Sigmoid colon (tissue), 6 donors: ENCODE measurements at regions not wholly inside any gene's neighbourhood (a gene's known extent, or its start where the extent isn't known, plus 50 kb on each side); places are given as distances from the start of the nearest gene placed in this dataset.

Experiments used
- DNase-seq: peaks from one replicate; pipeline ENCODE4 v3.0.0-alpha.2; 2019
- H3K27ac ChIP-seq, 4 donors: fragments of 200-600 bp; sonication (generic); one replicate each; pipeline ENCODE4 v1.5.1; 2016 to 2019; ENCODE audit warnings: mild to moderate bottlenecking in 1 of 4
- H3K27me3 ChIP-seq, 3 donors: fragments of 200-600 bp; sonication (generic); one replicate each; pipeline ENCODE4 v1.5.1; 2019; ENCODE audit warnings: mild to moderate bottlenecking in 1 of 3
- H3K36me3 ChIP-seq, 4 donors: fragments of 200-600 bp; sonication (generic); one replicate each; pipeline ENCODE4 v1.5.1; 2016 to 2019
- H3K4me1 ChIP-seq, 4 donors: fragments of 200-600 bp; sonication (generic); one replicate each; pipeline ENCODE4 v1.5.1; 2017 to 2019
- H3K4me3 ChIP-seq, 4 donors: fragments of 200-600 bp; sonication (generic); one replicate each; pipeline ENCODE4 v1.5.1; 2017 to 2019; ENCODE audit warnings: mild to moderate bottlenecking in 2 of 4, moderate library complexity in 1 of 4
- H3K9me3 ChIP-seq, 4 donors: fragments of 200-600 bp in 3 of 4; sonication (generic) in 3 of 4; one replicate each; pipeline versions ENCODE4 v1.5.1 to v1.6.1; 2013 to 2019
- CTCF ChIP-seq, 4 experiments: fragments of 450-650 bp in 3 of 4; fragments of 200-600 bp in 1 of 4; IDR thresholded peaks; one replicate each; pipeline ENCODE4 v1.5.1; 2016 to 2019; ENCODE audit warnings: antibody characterized with exemption in 4 of 4, mild to moderate bottlenecking in 3 of 4, moderate library complexity in 2 of 4
- EP300 ChIP-seq, 4 donors: sonication (generic); formaldehyde crosslinking; IDR thresholded peaks; one replicate each; pipeline ENCODE4 v1.6.1; 2017; ENCODE audit warnings: antibody characterized with exemption in 4 of 4
- POLR2A ChIP-seq, 2 donors: fragments of 450-650 bp; IDR thresholded peaks; one replicate each; pipeline ENCODE4 v1.6.1; 2016; ENCODE audit warnings: antibody characterized with exemption in 2 of 2, mild to moderate bottlenecking in 2 of 2, moderate library complexity in 2 of 2
- POLR2AphosphoS5 ChIP-seq, 4 donors: sonication (generic); formaldehyde crosslinking; IDR thresholded peaks; one replicate each; pipeline ENCODE4 v1.6.1; 2017; ENCODE audit warnings: antibody characterized with exemption in 4 of 4
- WGBS, 2 donors: extraction: QIAGEN DNeasy Blood & Tissue Kit; methylation state at CpG; one replicate each; pipeline ENCODE4 v1.1.7; 2013; 5-methylcytosine and 5-hydroxymethylcytosine counted together
- intact Hi-C: fragments of 100-400 bp; cut with DNase I; formaldehyde crosslinking; loops from one replicate; pipeline ENCODE4 v1.15.1; 2023
- donor health status: healthy with polysubstance abuse.
- donor health status: healthy.

- TF ChIP-seq POLR2A (IDR thresholded peaks at IDR 0.05) (no peak), EP300 (IDR thresholded peaks at IDR 0.05) (no peak), POLR2AphosphoS5 (IDR thresholded peaks at IDR 0.05) (no peak), CTCF (IDR thresholded peaks at IDR 0.05) (no peak)
- intact Hi-C loops = no loop called here
- no peaks in the 10 kb centered on the region for H3K4me1 ChIP-seq
- H3K27me3 ChIP-seq = peaks cover 0 to 5% (median 0%) of the 10 kb centered on the region in 3 donors
- no peak for DNase-seq
- H3K9me3 ChIP-seq = no peaks in the 10 kb centered on the region
- H3K4me3 ChIP-seq = no peak overlapping the region
- WGBS, 2 donors = 67 to 80% methylated on average over 19 of the region's 19 CpGs
- H3K36me3 ChIP-seq = no peaks in the 10 kb centered on the region
- no peak overlapping the region for H3K27ac ChIP-seq
Measured at GRCh38 chr17:77636835-77637817, 321.4 kb upstream of the TNRC6C start.

DNA sequence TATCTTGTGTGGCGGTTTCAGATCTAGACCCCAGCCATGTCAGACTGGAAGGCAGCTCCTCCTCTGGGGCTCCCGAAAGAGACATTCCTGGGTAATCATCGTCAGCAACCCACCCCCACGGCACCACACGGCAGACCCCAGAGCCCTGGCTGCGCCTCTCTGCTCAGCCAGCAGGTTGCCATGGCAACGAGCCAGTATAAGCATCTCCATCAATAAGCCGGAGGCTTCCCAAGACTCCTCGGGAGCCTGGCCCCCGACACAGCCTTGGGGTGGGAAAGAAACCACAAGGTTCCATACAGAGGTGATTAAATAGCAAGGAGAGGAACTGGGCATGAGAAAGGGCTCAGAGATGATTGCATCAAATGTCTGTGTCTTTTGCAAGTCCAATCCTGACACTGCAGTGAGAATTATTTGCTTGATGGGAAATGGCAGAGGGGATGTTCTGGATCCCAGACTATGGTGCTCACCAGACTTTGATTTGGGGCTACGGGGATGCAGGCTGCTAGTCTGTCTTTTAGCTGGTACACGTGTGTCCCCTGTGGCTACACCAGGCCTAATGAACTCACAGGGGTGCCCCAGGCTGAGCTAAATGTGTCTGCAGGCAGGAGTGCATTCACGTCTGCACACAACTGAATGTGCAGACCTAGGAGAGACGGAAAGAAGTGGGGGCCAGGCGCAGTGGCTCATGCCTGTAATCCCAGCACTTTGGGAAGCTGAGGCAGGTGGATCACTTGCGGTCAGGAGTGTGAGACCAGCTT, 320.5 kb upstream of the TNRC6C start:
- H3K27me3 ChIP-seq = peaks cover 0 to 5% (median 0%) of the 10 kb centered on the region in 3 donors
- no peaks in the 10 kb centered on the region for H3K36me3 ChIP-seq
- intact Hi-C loops = no loop called here
- no peak for DNase-seq
- 58 to 70% methylated on average over 16 of the region's 16 CpGs for WGBS, 2 donors
- no peak overlapping the region for H3K27ac ChIP-seq
- H3K9me3 ChIP-seq = no peaks in the 10 kb centered on the region
- H3K4me1 ChIP-seq = no peaks in the 10 kb centered on the region
- no peak for TF ChIP-seq POLR2A (IDR thresholded peaks at IDR 0.05)
- TF ChIP-seq EP300 (IDR thresholded peaks at IDR 0.05) = no peak
- TF ChIP-seq POLR2AphosphoS5 (IDR thresholded peaks at IDR 0.05) = no peak
- TF ChIP-seq CTCF (IDR thresholded peaks at IDR 0.05) = no peak
- H3K4me3 ChIP-seq = no peak overlapping the region

- TF ChIP-seq CTCF (IDR thresholded peaks at IDR 0.05) (no peak), EP300 (IDR thresholded peaks at IDR 0.05) (no peak), POLR2AphosphoS5 (IDR thresholded peaks at IDR 0.05) (no peak), POLR2A (IDR thresholded peaks at IDR 0.05) (no peak)
- Histone ChIP-seq H3K4me1 (no peaks in the 10 kb centered on the region), H3K27ac (no peak overlapping the region), H3K9me3 (no peaks in the 10 kb centered on the region), H3K36me3 (no peaks in the 10 kb centered on the region), H3K27me3 (peaks cover 0 to 5% (median 0%) of the 10 kb centered on the region in 3 donors), H3K4me3 (no peak overlapping the region)
- intact Hi-C loops = no loop called here
- DNase-seq = no peak
- 71 to 81% methylated on average over 3 of the region's 3 CpGs for WGBS, 2 donors
Measured at GRCh38 chr17:77640252-77640651, 318.3 kb upstream of the TNRC6C start.

- Histone ChIP-seq H3K4me3 (no peak overlapping the region), H3K9me3 (no peaks in the 10 kb centered on the region), H3K36me3 (no peaks in the 10 kb centered on the region), H3K4me1 (no peaks in the 10 kb centered on the region), H3K27me3 (peaks cover 0 to 5% (median 0%) of the 10 kb centered on the region in 3 donors), H3K27ac (no peak overlapping the region)
- DNase-seq = no peak
- WGBS, 2 donors = 77 to 88% methylated on average over 8 of the region's 8 CpGs
- TF ChIP-seq POLR2A (IDR thresholded peaks at IDR 0.05) (no peak), POLR2AphosphoS5 (IDR thresholded peaks at IDR 0.05) (no peak), EP300 (IDR thresholded peaks at IDR 0.05) (no peak), CTCF (IDR thresholded peaks at IDR 0.05) (no peak)
- intact Hi-C loops = no loop called here
Measured at GRCh38 chr17:77640916-77641605, 317.4 kb upstream of the TNRC6C start.
